HCT116 (cell line): ENCODE measurements at regions not wholly inside any gene's neighbourhood (a gene's known extent, or its start where the extent isn't known, plus 50 kb on each side); places are given as distances from the start of the nearest gene placed in this dataset.

Source experiments
- ATAC-seq: fragments of 200-7000 bp; cut with Tn5 transposase; 2 replicates; pipeline ENCODE4 v1.9.1; 2020; ENCODE audit warnings: mild to moderate bottlenecking, moderate library complexity
- BruUV-seq: library from RNA; stranded (reverse); fragments of 400-500 nt; replicated peaks from 2 replicates; lab custom pipeline; 2021; lab: Mats Ljungman, UMichigan
- CTCF ChIA-PET: fragments of 300-600 bp; sonication (Branson Sonifier 250); formaldehyde crosslinking; loops from one replicate; lab custom pipeline; 2021; ENCODE audit warnings: antibody characterized with exemption; lab: Charles Lee
- POLR2A ChIA-PET: fragments of 300-600, 350-600 bp; sonication (Branson Sonifier 250); formaldehyde crosslinking; loops from one replicate; lab custom pipeline; 2021; ENCODE audit warnings: antibody characterized with exemption; lab: Charles Lee
- RAD21 ChIA-PET, 2 experiments: fragments of 300-600 bp; sonication (Branson Sonifier 250); formaldehyde crosslinking; loops; one replicate each; lab custom pipeline; 2023; ENCODE audit warnings: low total read pairs in 2 of 2; ENCODE audit not compliant: uncharacterized antibody in 2 of 2, unreplicated experiment in 2 of 2, low non-redundant PET in 1 of 2; lab: Charles Lee
- DNase-seq: peaks from one replicate; pipeline ENCODE4 v3.0.0-alpha.2; 2010; ENCODE audit warnings: low read depth, low spot score
- H2AFZ ChIP-seq: fragments of 200-600 bp; shearing (Covaris generic), sonication (generic); 2 replicates; pipeline ENCODE4 v1.6.1; 2017; ENCODE audit warnings: low read depth, mixed run types, mixed read lengths, antibody characterized with exemption, low read length; ENCODE audit not compliant: poor library complexity, severe bottlenecking
- H3K27ac ChIP-seq: 2 replicates; pipeline ENCODE4 v1.5.1; 2012; ENCODE audit warnings: low read depth, low read length
- H3K27me3 ChIP-seq: fragments of 200-600 bp; sonication (generic); 2 replicates; pipeline ENCODE4 v1.6.1; 2016; ENCODE audit warnings: mixed run types, low read length, mixed read lengths; ENCODE audit not compliant: insufficient read depth
- H3K36me3 ChIP-seq, 2 experiments: fragments of 200-500 bp in 1 of 2; fragments of 200-600 bp in 1 of 2; sonication (Bioruptor generic) in 1 of 2; sonication (generic) in 1 of 2; 2 replicates each; pipeline versions ENCODE4 v1.5.1 to v1.6.1; 2014 to 2016; ENCODE audit warnings: low read length in 2 of 2, inconsistent platforms in 1 of 2, mixed read lengths in 1 of 2, mixed run types in 1 of 2; ENCODE audit not compliant: insufficient read depth in 2 of 2, control insufficient read depth in 1 of 2
- H3K4me1 ChIP-seq, 2 experiments: fragments of 200-600 bp in 1 of 2; sonication (generic) in 1 of 2; 2 replicates each; pipeline versions ENCODE4 v1.5.1 to v1.6.1; 2012 to 2017; ENCODE audit warnings: low read length in 2 of 2, inconsistent platforms in 1 of 2, mild to moderate bottlenecking in 1 of 2, mixed read lengths in 1 of 2, mixed run types in 1 of 2, moderate library complexity in 1 of 2; ENCODE audit not compliant: insufficient read depth in 2 of 2, control insufficient read depth in 1 of 2
- H3K4me2 ChIP-seq: fragments of 200-600 bp; sonication (generic); 2 replicates; pipeline ENCODE4 v1.6.1; 2017; ENCODE audit warnings: mixed run types, low read length, mixed read lengths
- H3K4me3 ChIP-seq, 2 experiments: fragments of 200-600 bp in 1 of 2; sonication (generic) in 1 of 2; replicated peaks in 1 of 2; 2 replicates each; pipeline ENCODE4 v1.5.1; 2011 to 2016; ENCODE audit warnings: low read length in 2 of 2, control low read depth in 1 of 2, low read depth in 1 of 2, mild to moderate bottlenecking in 1 of 2, mixed read lengths in 1 of 2, mixed run types in 1 of 2
- H3K79me2 ChIP-seq: fragments of 200-600 bp; sonication (generic); 2 replicates; pipeline ENCODE4 v1.6.1; 2017; ENCODE audit warnings: mild to moderate bottlenecking, mixed run types, low read length, moderate library complexity, mixed read lengths; ENCODE audit not compliant: insufficient read depth
- H3K9ac ChIP-seq: fragments of 200-600 bp; sonication (generic); 2 replicates; pipeline ENCODE4 v1.6.1; 2016; ENCODE audit warnings: low read length, mixed read lengths
- H3K9me2 ChIP-seq: fragments of 200-600 bp; sonication (generic), shearing (Covaris generic); 2 replicates; pipeline ENCODE4 v1.6.1; 2017; ENCODE audit warnings: mixed run types, mild to moderate bottlenecking, moderate library complexity; ENCODE audit not compliant: insufficient read depth
- H3K9me3 ChIP-seq, 2 experiments: fragments of 200-500 bp in 1 of 2; fragments of 200-600 bp in 1 of 2; sonication (Bioruptor generic) in 1 of 2; sonication (generic) in 1 of 2; 2 replicates each; pipeline ENCODE4 v1.6.1; 2014 to 2017; ENCODE audit warnings: low read length in 2 of 2, mixed read lengths in 2 of 2, inconsistent platforms in 1 of 2, low read depth in 1 of 2, mild to moderate bottlenecking in 1 of 2, mixed run types in 1 of 2, moderate library complexity in 1 of 2; ENCODE audit not compliant: control insufficient read depth in 1 of 2, insufficient read depth in 1 of 2
- H4K20me1 ChIP-seq: fragments of 200-600 bp; sonication (generic), shearing (Covaris generic); 2 replicates; pipeline ENCODE4 v1.6.1; 2017; ENCODE audit warnings: mixed run types, mild to moderate bottlenecking, moderate library complexity; ENCODE audit not compliant: insufficient read depth
- CEBPB ChIP-seq: IDR thresholded peaks from 2 replicates; pipeline ENCODE4 v1.6.1; 2012; ENCODE audit warnings: low read depth
- EGR1 ChIP-seq: IDR thresholded peaks from 2 replicates; pipeline ENCODE4 v1.6.1; 2012; ENCODE audit warnings: low read depth
- ELF1 ChIP-seq: IDR thresholded peaks from 2 replicates; pipeline ENCODE4 v1.6.1; 2012; ENCODE audit warnings: low read depth, borderline replicate concordance
- EZH2 ChIP-seq: fragments of 200-600 bp; sonication (generic); IDR thresholded peaks from 2 replicates; pipeline ENCODE4 v1.6.1; 2017; ENCODE audit warnings: antibody characterized with exemption, mixed run types
- EZH2phosphoT487 ChIP-seq: fragments of 200-600 bp; IDR thresholded peaks from 2 replicates; pipeline ENCODE4 v1.6.1; 2018; ENCODE audit warnings: antibody characterized with exemption, borderline replicate concordance
- FOSL1 ChIP-seq: IDR thresholded peaks from 2 replicates; pipeline ENCODE4 v1.6.1; 2012; ENCODE audit warnings: low read depth
- JUND ChIP-seq: IDR thresholded peaks from 2 replicates; pipeline ENCODE4 v1.6.1; 2012
- POLR2AphosphoS5 ChIP-seq: IDR thresholded peaks from 2 replicates; pipeline ENCODE4 v1.6.1; 2011; ENCODE audit warnings: mild to moderate bottlenecking, low read depth, low read length, moderate library complexity
- REST ChIP-seq: IDR thresholded peaks from 2 replicates; pipeline ENCODE4 v1.6.1; 2012; ENCODE audit warnings: low read depth
- SIN3A ChIP-seq: IDR thresholded peaks from 2 replicates; pipeline ENCODE4 v1.6.1; 2012; ENCODE audit warnings: low read depth
- SP1 ChIP-seq: IDR thresholded peaks from 2 replicates; pipeline ENCODE4 v1.6.1; 2012; ENCODE audit warnings: low read depth
- SRF ChIP-seq: IDR thresholded peaks from 2 replicates; pipeline ENCODE4 v1.6.1; 2012; ENCODE audit warnings: low read depth
- TCF7L2 ChIP-seq: IDR thresholded peaks from 2 replicates; pipeline ENCODE4 v1.7.0; 2011; ENCODE audit warnings: borderline replicate concordance, inconsistent platforms; ENCODE audit not compliant: insufficient read depth, insufficient read length; ENCODE audit errors: extremely low read depth
- YY1 ChIP-seq: IDR thresholded peaks from 2 replicates; pipeline ENCODE4 v1.6.1; 2011; ENCODE audit warnings: low read length, low read depth, moderate library complexity, mild to moderate bottlenecking; ENCODE audit not compliant: insufficient replicate concordance; ENCODE audit errors: extremely low read depth
- ZBTB33 ChIP-seq: IDR thresholded peaks from 2 replicates; pipeline ENCODE4 v1.6.1; 2011; ENCODE audit warnings: mild to moderate bottlenecking, low read length, moderate library complexity; ENCODE audit not compliant: insufficient replicate concordance; ENCODE audit errors: extremely low read depth
- ZFX ChIP-seq: fragments of 450-650 bp; IDR thresholded peaks from 2 replicates; pipeline ENCODE4 v1.6.1; 2017
- ZNF274 ChIP-seq: fragments of 200-500 bp; sonication (Bioruptor generic); IDR thresholded peaks from 2 replicates; pipeline ENCODE4 v1.6.1; 2014; ENCODE audit warnings: mild to moderate bottlenecking, low read depth, low read length, inconsistent platforms
- intact Hi-C: fragments of 100-400 bp; cut with micrococcal nuclease; formaldehyde crosslinking; loops from 2 replicates; pipeline ENCODE4 v1.10.0; 2022

- no peak overlapping the region for H3K4me3 ChIP-seq
- BruUV-seq, result no TSS peak
- no peak for ATAC-seq
- no peaks in the 10 kb centered on the region for H3K27me3 ChIP-seq
- intact Hi-C loops, result no loop called here
- H4K20me1 ChIP-seq, result no peaks in the 10 kb centered on the region
- H3K79me2 ChIP-seq, result no peaks in the 10 kb centered on the region
- H3K4me1 ChIP-seq, result no peaks in the 10 kb centered on the region
- H3K9ac ChIP-seq, result no peak overlapping the region
- no peak overlapping the region for H3K27ac ChIP-seq
- no peak for TF ChIP-seq REST
- TF ChIP-seq, all 23 proteins: peak for 0
- Histone ChIP-seq H3K9me3 (peaks cover 13 to 30% of the 10 kb centered on the region in 2 experiments; a peak in 2 of 4 replicates), H3K36me3 (no peaks in the 10 kb centered on the region), H3K4me2 (no peak overlapping the region), H2AFZ (no peak overlapping the region), H3K9me2 (no peaks in the 10 kb centered on the region)
- CTCF ChIA-PET, result no interaction called here
- POLR2A ChIA-PET, result no interaction called here
- DNase-seq, result no peak
- RAD21 ChIA-PET, result no interaction called here
Measured at GRCh38 chr3:89698208-89698830, 590.9 kb downstream of the EPHA3 start.

GRCh38 chr3:89699229-89699628, 591.8 kb downstream of the EPHA3 start:
- ATAC-seq (no peak), DNase-seq (no peak)
- no peak overlapping the region for H3K4me2 ChIP-seq
- no peaks in the 10 kb centered on the region for H3K9me2 ChIP-seq
- BruUV-seq, result no TSS peak
- H2AFZ ChIP-seq, result no peak overlapping the region
- no peaks in the 10 kb centered on the region for H3K27me3 ChIP-seq
- ChIA-PET RAD21 (no interaction called here), CTCF (no interaction called here), POLR2A (no interaction called here)
- no peaks in the 10 kb centered on the region for H3K79me2 ChIP-seq
- H3K36me3 ChIP-seq, result no peaks in the 10 kb centered on the region
- intact Hi-C loops, result no loop called here
- peaks cover 13 to 30% of the 10 kb centered on the region in 2 experiments; a peak in 2 of 4 replicates for H3K9me3 ChIP-seq
- H3K27ac ChIP-seq, result no peak overlapping the region
- no peaks in the 10 kb centered on the region for H4K20me1 ChIP-seq
- H3K4me1 ChIP-seq, result no peaks in the 10 kb centered on the region
- no peak overlapping the region for H3K9ac ChIP-seq
- H3K4me3 ChIP-seq, result no peak overlapping the region
- TF ChIP-seq POLR2AphosphoS5 (no peak), SIN3A (no peak), YY1 (no peak), ELF1 (no peak), ZBTB33 (no peak), SRF (no peak), FOSL1 (no peak), EGR1 (no peak), SP1 (no peak), TCF7L2 (no peak), ZFX (no peak), ZNF274 (no peak), EZH2phosphoT487 (no peak), JUND (no peak), CEBPB (no peak), EZH2 (no peak)
